ACC112 (cell line): ENCODE measurements at regions not wholly inside any gene's neighbourhood (a gene's known extent, or its start where the extent isn't known, plus 50 kb on each side); places are given as distances from the start of the nearest gene placed in this dataset.

Source experiments
- H2AFZ ChIP-seq: fragments of 200-600 bp; sonication (generic); one replicate; pipeline ENCODE4 v1.6.0; 2017; ENCODE audit warnings: antibody characterized with exemption, low read length; ENCODE audit not compliant: unreplicated experiment
- H3K27ac ChIP-seq: fragments of 200-600 bp; sonication (generic); 2 replicates; pipeline ENCODE4 v1.5.1; 2014; ENCODE audit warnings: low read depth, mild to moderate bottlenecking, antibody characterized with exemption, low read length, moderate library complexity
- H3K27me3 ChIP-seq: fragments of 200-600 bp; sonication (generic); 2 replicates; pipeline ENCODE4 v1.6.1; 2014; ENCODE audit warnings: mild to moderate bottlenecking, antibody characterized with exemption, low read length, moderate library complexity, mixed read lengths; ENCODE audit not compliant: insufficient read depth
- H3K36me3 ChIP-seq: fragments of 200-600 bp; sonication (generic); 2 replicates; pipeline ENCODE4 v1.6.1; 2016; ENCODE audit warnings: mild to moderate bottlenecking, antibody characterized with exemption, low read length, moderate library complexity, mixed read lengths; ENCODE audit not compliant: insufficient read depth
- H3K4me1 ChIP-seq: fragments of 200-600 bp; sonication (generic); one replicate; pipeline ENCODE4 v1.6.1; 2016; ENCODE audit warnings: low read length, mixed read lengths; ENCODE audit not compliant: insufficient read depth, unreplicated experiment, control insufficient read depth
- H3K4me3 ChIP-seq: fragments of 200-600 bp; sonication (generic); 2 replicates; pipeline ENCODE4 v1.5.1; 2014; ENCODE audit warnings: mild to moderate bottlenecking, low read depth, low read length
- H3K79me2 ChIP-seq: fragments of 200-600 bp; sonication (generic); one replicate; pipeline ENCODE4 v1.6.0; 2016; ENCODE audit warnings: low read length; ENCODE audit not compliant: control insufficient read depth, unreplicated experiment, insufficient read depth

DNA sequence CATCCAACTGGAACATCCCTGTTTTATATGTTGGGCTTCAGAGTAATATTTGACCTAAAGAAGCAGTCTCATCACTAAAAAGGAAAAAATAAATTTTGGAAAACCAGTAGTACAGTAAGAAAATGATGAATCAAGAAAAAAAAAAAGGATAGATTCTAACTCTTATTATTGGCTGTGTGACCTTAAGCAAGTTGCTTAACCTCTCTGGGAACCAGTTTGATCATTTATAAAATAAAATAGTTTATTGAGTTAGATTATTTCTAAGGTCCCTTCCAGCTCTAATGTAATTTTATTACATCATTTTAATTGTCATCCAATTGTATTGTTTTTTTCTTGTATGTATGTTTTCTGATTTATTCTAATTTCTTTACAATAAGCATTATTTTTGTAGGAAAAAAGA lies 127.0 kb downstream of the PRELID2 start:
- no peaks in the 10 kb centered on the region for H3K4me1 ChIP-seq
- H2AFZ ChIP-seq, result no peak overlapping the region
- H3K79me2 ChIP-seq, result no peaks in the 10 kb centered on the region
- H3K27ac ChIP-seq, result no peak overlapping the region
- H3K27me3 ChIP-seq, result no peaks in the 10 kb centered on the region
- H3K36me3 ChIP-seq, result no peaks in the 10 kb centered on the region
- no peak overlapping the region for H3K4me3 ChIP-seq

- Histone ChIP-seq H3K4me3 (no peak overlapping the region), H3K27me3 (no peaks in the 10 kb centered on the region), H3K36me3 (no peaks in the 10 kb centered on the region), H2AFZ (no peak overlapping the region), H3K4me1 (no peaks in the 10 kb centered on the region), H3K79me2 (no peaks in the 10 kb centered on the region), H3K27ac (no peak overlapping the region)
Measured at GRCh38 chr5:145704724-145705123, 130.4 kb downstream of the PRELID2 start.

- Histone ChIP-seq H3K4me1 (no peaks in the 10 kb centered on the region), H3K4me3 (no peak overlapping the region), H3K36me3 (no peaks in the 10 kb centered on the region), H3K79me2 (no peaks in the 10 kb centered on the region), H3K27me3 (no peaks in the 10 kb centered on the region), H2AFZ (no peak overlapping the region), H3K27ac (no peak overlapping the region)
Measured at GRCh38 chr5:145703856-145704255, 131.3 kb downstream of the PRELID2 start.

GRCh38 chr5:145701404-145701803 lies 133.7 kb downstream of the PRELID2 start:
- no peaks in the 10 kb centered on the region for H3K36me3 ChIP-seq
- peaks cover 3% of the 10 kb centered on the region for H3K4me1 ChIP-seq
- H3K27me3 ChIP-seq, result no peaks in the 10 kb centered on the region
- no peak overlapping the region for H2AFZ ChIP-seq
- H3K79me2 ChIP-seq, result no peaks in the 10 kb centered on the region
- H3K4me3 ChIP-seq, result no peak overlapping the region
- H3K27ac ChIP-seq, result no peak overlapping the region

- no peak overlapping the region for H3K27ac ChIP-seq
- H3K79me2 ChIP-seq, result no peaks in the 10 kb centered on the region
Measured at GRCh38 chr5:145699846-145700245, 135.3 kb downstream of the PRELID2 start.

GRCh38 chr5:145697251-145697990 lies 137.7 kb downstream of the PRELID2 start:
- H3K36me3 ChIP-seq, result no peaks in the 10 kb centered on the region
- no peaks in the 10 kb centered on the region for H3K79me2 ChIP-seq
- no peaks in the 10 kb centered on the region for H3K27me3 ChIP-seq
- H3K4me1 ChIP-seq, result peaks cover 3% of the 10 kb centered on the region
- peak overlapping the region; percentile 36; the same call in 1 of the 2 replicates for H3K4me3 ChIP-seq
- H2AFZ ChIP-seq, result peak overlapping the region; percentile 93
- H3K27ac ChIP-seq, result no peak overlapping the region; the same call in 1 of the 2 replicates

More at GRCh38 chr5:145699846-145700245, 135.3 kb downstream of the PRELID2 start:
- Histone ChIP-seq H3K4me1 (peaks cover 3% of the 10 kb centered on the region), H2AFZ (no peak overlapping the region), H3K4me3 (no peak overlapping the region), H3K36me3 (no peaks in the 10 kb centered on the region), H3K27me3 (no peaks in the 10 kb centered on the region)

GRCh38 chr5:145689235-145689634 lies 145.9 kb downstream of the PRELID2 start:
- no peak overlapping the region for H3K27ac ChIP-seq
- no peak overlapping the region for H2AFZ ChIP-seq
- H3K4me1 ChIP-seq, result no peaks in the 10 kb centered on the region
- no peaks in the 10 kb centered on the region for H3K27me3 ChIP-seq
- no peaks in the 10 kb centered on the region for H3K36me3 ChIP-seq
- no peak overlapping the region for H3K4me3 ChIP-seq
- H3K79me2 ChIP-seq, result no peaks in the 10 kb centered on the region

- H3K36me3 ChIP-seq, result no peaks in the 10 kb centered on the region
- H2AFZ ChIP-seq, result no peak overlapping the region
- no peaks in the 10 kb centered on the region for H3K4me1 ChIP-seq
- H3K27me3 ChIP-seq, result no peaks in the 10 kb centered on the region
- no peak overlapping the region for H3K4me3 ChIP-seq
- H3K79me2 ChIP-seq, result no peaks in the 10 kb centered on the region
- H3K27ac ChIP-seq, result no peak overlapping the region
Measured at GRCh38 chr5:145687943-145688342, 147.2 kb downstream of the PRELID2 start.

- Histone ChIP-seq H3K36me3 (no peaks in the 10 kb centered on the region), H3K4me1 (no peaks in the 10 kb centered on the region), H3K4me3 (no peak overlapping the region), H2AFZ (no peak overlapping the region), H3K27ac (no peak overlapping the region), H3K27me3 (no peaks in the 10 kb centered on the region), H3K79me2 (no peaks in the 10 kb centered on the region)
Measured at GRCh38 chr5:145685417-145685816, 149.7 kb downstream of the PRELID2 start.

DNA sequence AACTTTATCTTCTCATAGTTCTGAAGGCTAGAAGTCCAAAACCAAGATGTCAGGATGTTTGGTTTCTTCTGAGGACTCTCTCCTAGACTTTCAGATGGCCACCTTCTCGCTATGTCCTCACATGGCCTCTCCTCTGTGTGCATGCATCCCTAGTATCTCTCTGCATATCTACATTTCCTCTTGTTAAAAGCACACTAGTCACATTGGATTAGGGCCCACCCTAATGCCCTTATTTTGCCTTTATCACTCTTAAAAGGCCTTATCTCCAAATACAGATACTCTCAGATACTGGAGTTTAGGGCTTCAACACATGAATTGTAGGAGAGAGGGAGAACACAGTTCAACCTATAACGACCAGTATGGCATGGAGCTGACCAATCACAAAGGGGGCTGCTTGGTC lies 151.7 kb downstream of the PRELID2 start:
- Histone ChIP-seq H3K79me2 (no peaks in the 10 kb centered on the region), H2AFZ (no peak overlapping the region), H3K27ac (no peak overlapping the region), H3K27me3 (no peaks in the 10 kb centered on the region), H3K36me3 (no peaks in the 10 kb centered on the region), H3K4me3 (no peak overlapping the region), H3K4me1 (no peaks in the 10 kb centered on the region)

DNA sequence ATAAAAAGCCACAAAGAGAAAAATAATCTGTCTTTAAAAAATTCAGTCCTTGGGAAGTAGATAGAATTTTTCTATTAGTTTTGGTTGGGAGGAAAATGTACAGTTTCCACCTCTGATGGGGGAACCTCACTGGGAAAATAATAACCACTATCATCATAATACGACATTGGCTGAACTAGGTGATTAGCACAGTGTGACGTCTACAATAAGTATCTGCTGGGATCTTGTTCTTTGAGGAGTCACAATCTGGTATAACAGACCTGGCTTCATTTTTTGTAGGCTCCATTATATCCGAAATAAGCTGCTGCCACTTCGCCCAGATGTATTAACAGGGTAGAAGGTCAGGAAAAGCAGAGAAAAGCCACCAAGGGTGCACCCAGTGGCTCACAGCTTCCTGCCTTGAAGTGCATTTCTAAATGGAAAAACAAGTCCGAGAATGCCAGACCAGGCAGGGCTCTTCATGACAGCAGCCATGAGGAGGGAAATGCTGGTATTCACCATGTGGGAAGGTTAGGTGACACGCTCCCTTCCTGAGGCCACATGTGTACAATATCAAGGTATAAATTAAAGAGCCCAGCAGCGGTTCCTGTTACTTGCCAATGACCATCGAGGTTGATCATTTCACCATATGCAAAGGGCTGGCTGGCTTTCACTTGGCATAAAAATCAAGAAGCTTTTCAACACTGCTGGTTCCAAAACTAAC lies 152.8 kb downstream of the PRELID2 start:
- no peak overlapping the region for H2AFZ ChIP-seq
- no peaks in the 10 kb centered on the region for H3K27me3 ChIP-seq
- H3K27ac ChIP-seq, result no peak overlapping the region
- no peaks in the 10 kb centered on the region for H3K79me2 ChIP-seq
- H3K4me1 ChIP-seq, result no peaks in the 10 kb centered on the region
- no peak overlapping the region for H3K4me3 ChIP-seq
- no peaks in the 10 kb centered on the region for H3K36me3 ChIP-seq
